Panc1 (cell line): ENCODE measurements at regions not wholly inside any gene's neighbourhood (a gene's known extent, or its start where the extent isn't known, plus 50 kb on each side); places are given as distances from the start of the nearest gene placed in this dataset.

Experiments used
- ATAC-seq: fragments of 200-7000 bp; cut with Tn5 transposase; 2 replicates; pipeline ENCODE4 v1.9.1; 2020; ENCODE audit warnings: mild to moderate bottlenecking, moderate library complexity
- BruUV-seq: library from RNA; stranded (reverse); fragments of 400-500 nt; replicated peaks from 2 replicates; lab custom pipeline; 2021; lab: Mats Ljungman, UMichigan
- CTCF ChIA-PET: fragments of 300-600 bp; sonication (Branson Sonifier 250); formaldehyde crosslinking; loops from one replicate; lab custom pipeline; 2022; ENCODE audit warnings: antibody characterized with exemption; lab: Charles Lee
- POLR2A ChIA-PET: fragments of 300-600 bp; sonication (Branson Sonifier 250); formaldehyde crosslinking; loops from one replicate; lab custom pipeline; 2022; ENCODE audit warnings: antibody characterized with exemption; lab: Charles Lee
- DNase-seq: peaks from one replicate; pipeline ENCODE4 v3.0.0-alpha.2; 2010; ENCODE audit warnings: low read depth, low spot score
- H3K27ac ChIP-seq: 2 replicates; pipeline ENCODE4 v1.5.1; 2011; ENCODE audit warnings: mild to moderate bottlenecking, low read length, inconsistent platforms
- H3K27me3 ChIP-seq: fragments of 200-500 bp; sonication (Bioruptor generic); 2 replicates; pipeline ENCODE4 v1.6.0; 2014; ENCODE audit warnings: low read length, inconsistent platforms; ENCODE audit not compliant: control insufficient read depth, insufficient read depth
- H3K36me3 ChIP-seq: fragments of 200-500 bp; sonication (Bioruptor generic); 2 replicates; pipeline ENCODE4 v1.5.1; 2014; ENCODE audit warnings: inconsistent platforms, mild to moderate bottlenecking, low read length, moderate library complexity; ENCODE audit not compliant: control insufficient read depth, insufficient read depth
- H3K4me1 ChIP-seq: 2 replicates; pipeline ENCODE4 v1.5.1; 2011; ENCODE audit warnings: inconsistent platforms, mild to moderate bottlenecking, low read length, moderate library complexity; ENCODE audit not compliant: control insufficient read depth, insufficient read depth
- H3K4me3 ChIP-seq, 2 experiments: 2 replicates each; pipeline ENCODE4 v1.5.1; 2011 to 2012; ENCODE audit warnings: low read depth in 2 of 2, low read length in 2 of 2, mild to moderate bottlenecking in 2 of 2, inconsistent platforms in 1 of 2, moderate library complexity in 1 of 2
- H3K9me3 ChIP-seq: fragments of 200-500 bp; sonication (Bioruptor generic); 2 replicates; pipeline ENCODE4 v1.5.1; 2014; ENCODE audit warnings: low read depth, mild to moderate bottlenecking, inconsistent platforms, low read length, moderate library complexity; ENCODE audit not compliant: control insufficient read depth, insufficient read depth
- POLR2AphosphoS5 ChIP-seq: IDR thresholded peaks from 2 replicates; pipeline ENCODE4 v1.6.1; 2012; ENCODE audit warnings: mild to moderate bottlenecking, low read depth, low read length, moderate library complexity
- REST ChIP-seq, 2 experiments: IDR thresholded peaks; 2 replicates each; pipeline ENCODE4 v1.6.1; 2011 to 2012; ENCODE audit warnings: low read depth in 2 of 2, control low read depth in 1 of 2, low read length in 1 of 2, mild to moderate bottlenecking in 1 of 2, moderate library complexity in 1 of 2; ENCODE audit not compliant: insufficient read depth in 1 of 2
- SIN3A ChIP-seq: IDR thresholded peaks from 2 replicates; pipeline ENCODE4 v1.6.1; 2012; ENCODE audit warnings: low read depth, mild to moderate bottlenecking, low read length, moderate library complexity, borderline replicate concordance; ENCODE audit not compliant: insufficient read depth
- TCF7L2 ChIP-seq: IDR thresholded peaks from 2 replicates; pipeline ENCODE4 v1.6.1; 2011; ENCODE audit warnings: mild to moderate bottlenecking, low read depth, low read length, inconsistent platforms
- in situ Hi-C: cut with HindIII; loops from 2 replicates; pipeline ENCODE4 v1.10.0; 2016; ENCODE audit warnings: low sequenced_read_pairs, low pct_unique_long_range_greater_than_20kb
- intact Hi-C: fragments of 100-400 bp; cut with micrococcal nuclease; formaldehyde crosslinking; loops from one replicate; pipeline ENCODE4 v1.10.0; 2022; ENCODE audit not compliant: unreplicated experiment
- TF ChIP-seq, protein P1 (sequence below): fragments of 450-650 bp; IDR thresholded peaks from 2 replicates; pipeline ENCODE4 v1.5.1; 2017; ENCODE audit warnings: mild to moderate bottlenecking

DNA sequence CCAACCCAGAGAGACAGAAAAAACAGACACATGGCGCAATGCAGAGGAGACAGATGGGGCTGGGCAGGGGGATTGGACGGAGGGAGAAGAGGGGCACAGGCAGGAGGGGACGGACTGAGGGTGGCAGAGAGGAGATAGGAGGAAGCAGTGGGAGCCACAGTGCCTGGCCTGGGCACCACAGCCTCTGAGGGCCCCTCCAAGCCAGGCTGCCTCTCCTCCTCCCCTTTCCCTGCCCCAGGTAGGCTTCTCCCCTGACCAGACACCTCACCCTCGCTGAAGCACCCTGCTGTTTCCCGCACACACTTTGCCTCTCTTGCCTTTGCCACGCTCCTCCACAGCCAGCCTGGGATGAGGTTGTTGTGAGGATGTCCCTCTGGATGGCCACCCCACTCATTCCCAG is 84.0 kb upstream of the PRR20G start:
- peaks cover 10% of the 10 kb centered on the region; the same call in 1 of the 2 replicates for H3K27me3 ChIP-seq

DNA sequence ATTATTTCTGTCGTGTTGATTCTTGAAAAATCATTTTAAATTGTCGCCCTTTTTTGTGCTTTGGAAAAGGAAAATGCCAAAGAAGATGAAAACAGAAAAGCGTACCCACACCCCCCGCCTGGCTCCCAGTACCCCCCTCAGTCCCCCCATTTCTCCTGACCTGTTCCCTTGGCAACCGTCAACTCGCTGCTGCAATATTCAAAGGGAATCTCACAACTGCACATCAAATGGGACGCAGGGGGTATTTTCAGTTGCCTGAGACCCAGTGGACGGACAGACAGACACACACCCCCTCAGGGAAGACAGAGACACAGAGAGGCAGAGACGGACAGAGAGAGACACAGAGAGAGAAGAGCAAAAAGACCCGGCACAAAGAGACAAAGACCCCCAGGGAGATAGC is 83.5 kb upstream of the PRR20G start:
- no peak for TF ChIP-seq POLR2AphosphoS5
- TF ChIP-seq REST (IDR thresholded peaks at IDR 0.05; ENCODE audit: insufficient read depth in 1 of 2, low read depth in 2 of 2, low read length in 1 of 2): no peak
- no peak for TF ChIP-seq TCF7L2
- TF ChIP-seq, protein P1, sequence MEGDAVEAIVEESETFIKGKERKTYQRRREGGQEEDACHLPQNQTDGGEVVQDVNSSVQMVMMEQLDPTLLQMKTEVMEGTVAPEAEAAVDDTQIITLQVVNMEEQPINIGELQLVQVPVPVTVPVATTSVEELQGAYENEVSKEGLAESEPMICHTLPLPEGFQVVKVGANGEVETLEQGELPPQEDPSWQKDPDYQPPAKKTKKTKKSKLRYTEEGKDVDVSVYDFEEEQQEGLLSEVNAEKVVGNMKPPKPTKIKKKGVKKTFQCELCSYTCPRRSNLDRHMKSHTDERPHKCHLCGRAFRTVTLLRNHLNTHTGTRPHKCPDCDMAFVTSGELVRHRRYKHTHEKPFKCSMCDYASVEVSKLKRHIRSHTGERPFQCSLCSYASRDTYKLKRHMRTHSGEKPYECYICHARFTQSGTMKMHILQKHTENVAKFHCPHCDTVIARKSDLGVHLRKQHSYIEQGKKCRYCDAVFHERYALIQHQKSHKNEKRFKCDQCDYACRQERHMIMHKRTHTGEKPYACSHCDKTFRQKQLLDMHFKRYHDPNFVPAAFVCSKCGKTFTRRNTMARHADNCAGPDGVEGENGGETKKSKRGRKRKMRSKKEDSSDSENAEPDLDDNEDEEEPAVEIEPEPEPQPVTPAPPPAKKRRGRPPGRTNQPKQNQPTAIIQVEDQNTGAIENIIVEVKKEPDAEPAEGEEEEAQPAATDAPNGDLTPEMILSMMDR: no peak
- TF ChIP-seq SIN3A: no peak
- ATAC-seq (no peak), DNase-seq (no peak)
- intact Hi-C loops (no loop called here), in situ Hi-C loops (no loop called here)
- Histone ChIP-seq H3K27me3 (peaks cover 11% of the 10 kb centered on the region), H3K9me3 (no peaks in the 10 kb centered on the region), H3K36me3 (no peaks in the 10 kb centered on the region), H3K27ac (no peak overlapping the region), H3K4me3 (no peak overlapping the region), H3K4me1 (no peaks in the 10 kb centered on the region)
- no TSS peak for BruUV-seq
- ChIA-PET POLR2A (no interaction called here), CTCF (no interaction called here)

More for the DNA sequence above, 84.0 kb upstream of the PRR20G start:
- Histone ChIP-seq H3K4me1 (no peaks in the 10 kb centered on the region), H3K36me3 (no peaks in the 10 kb centered on the region), H3K27ac (no peak overlapping the region), H3K4me3 (no peak overlapping the region), H3K9me3 (no peaks in the 10 kb centered on the region)
- POLR2A ChIA-PET: no interaction called here
- in situ Hi-C loops: no loop called here
- no TSS peak for BruUV-seq
- intact Hi-C loops: no loop called here
- ATAC-seq (no peak), DNase-seq (no peak)
- TF ChIP-seq SIN3A: no peak
- CTCF ChIA-PET: no interaction called here

DNA sequence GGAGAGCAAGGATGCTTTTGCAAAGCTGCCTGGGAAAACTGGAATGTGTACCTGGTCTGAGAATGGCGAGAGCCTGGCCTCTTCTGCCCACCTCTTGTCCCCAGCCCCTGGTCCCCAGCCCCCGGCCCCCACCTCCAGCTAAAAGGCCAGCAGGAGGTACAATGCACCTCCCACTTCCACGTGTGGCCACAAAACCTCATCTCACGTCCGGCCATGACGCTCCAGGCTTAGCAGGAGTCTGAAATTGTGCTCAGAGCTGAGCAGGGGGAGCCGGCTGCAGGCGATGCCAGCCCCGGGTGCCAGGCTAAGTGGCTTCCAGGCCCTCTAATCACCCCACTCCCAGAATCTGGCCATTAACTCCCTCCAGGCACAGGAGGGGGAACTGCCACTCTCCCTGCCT is 83.1 kb upstream of the PRR20G start:
- intact Hi-C loops: no loop called here
- no TSS peak for BruUV-seq

More for the DNA sequence above, 83.1 kb upstream of the PRR20G start:
- ChIA-PET CTCF (no interaction called here), POLR2A (no interaction called here)
- in situ Hi-C loops: no loop called here
- Histone ChIP-seq H3K27me3 (peaks cover 10% of the 10 kb centered on the region), H3K4me1 (no peaks in the 10 kb centered on the region), H3K27ac (no peak overlapping the region), H3K36me3 (no peaks in the 10 kb centered on the region), H3K9me3 (no peaks in the 10 kb centered on the region), H3K4me3 (no peak overlapping the region)
- DNase-seq (no peak), ATAC-seq (no peak)
- TF ChIP-seq POLR2AphosphoS5 (no peak), REST (IDR thresholded peaks at IDR 0.05; ENCODE audit: insufficient read depth in 1 of 2, low read depth in 2 of 2, low read length in 1 of 2) (no peak), TCF7L2 (no peak), SIN3A (no peak)
- TF ChIP-seq, protein P1: no peak
